ENCODE measurements at regions not wholly inside any gene's neighbourhood (a gene's known extent, or its start where the extent isn't known, plus 50 kb on each side); places are given as distances from the start of the nearest gene placed in this dataset.

DNA sequence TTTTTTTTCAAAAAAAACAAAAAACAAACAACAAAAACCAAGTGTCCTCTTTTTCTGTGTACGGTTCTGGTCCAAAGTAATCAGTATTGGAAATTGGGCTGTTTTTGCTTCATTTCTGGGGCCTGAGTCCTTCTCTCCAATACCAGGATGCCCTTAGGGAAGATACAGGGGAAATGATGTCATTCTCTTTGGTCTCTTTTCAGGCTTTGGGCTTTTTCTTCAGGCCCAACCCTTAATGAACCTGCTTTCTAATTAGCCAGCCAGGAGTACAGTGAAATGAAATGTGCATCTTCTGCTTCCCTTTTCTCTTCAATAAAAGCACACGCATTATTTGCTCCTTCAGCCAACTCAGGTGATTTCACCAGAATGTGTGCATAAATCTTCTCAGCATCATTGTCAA is 52.6 kb upstream of the RBPJ start:
- WGBS, 2 donors, result 80 to 84% methylated on average over 2 of the region's 2 CpGs
- Histone ChIP-seq H3K27ac (no peak overlapping the region), H3K4me1 (peaks cover 0 to 23% (median 0%) of the 10 kb centered on the region in 4 donors)

DNA sequence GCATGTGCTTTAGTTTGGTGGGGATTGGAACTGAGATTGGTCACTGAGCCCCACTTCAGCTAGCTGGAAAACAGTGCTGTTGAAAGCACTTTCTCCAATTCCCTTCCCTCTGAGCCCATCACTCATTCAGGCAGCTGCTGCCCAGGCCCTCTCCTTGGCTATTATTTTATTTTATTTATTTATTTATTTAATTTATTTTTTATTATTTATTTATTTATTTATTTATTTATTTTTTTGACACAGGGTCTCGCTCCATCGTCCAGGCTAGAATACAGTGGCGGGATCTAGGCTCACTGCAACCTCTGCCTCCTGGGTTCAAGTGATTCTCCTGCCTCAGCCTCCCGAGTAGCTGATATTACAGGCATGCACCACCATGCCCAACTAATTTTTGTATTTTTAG is 51.8 kb upstream of the RBPJ start:
- 96 to 97% methylated on average over 4 of the region's 4 CpGs for WGBS, 2 donors
- Histone ChIP-seq H3K27me3 (no peaks in the 10 kb centered on the region), H3K27ac (no peak overlapping the region), H3K4me3 (no peak overlapping the region), H3K36me3 (no peaks in the 10 kb centered on the region), H3K9me3 (no peaks in the 10 kb centered on the region), H3K4me1 (peaks cover 0 to 23% (median 0%) of the 10 kb centered on the region in 4 donors)
- DNase-seq (ENCODE audit: low spot score in 2 of 2), result no peak
- TF ChIP-seq, protein P1, sequence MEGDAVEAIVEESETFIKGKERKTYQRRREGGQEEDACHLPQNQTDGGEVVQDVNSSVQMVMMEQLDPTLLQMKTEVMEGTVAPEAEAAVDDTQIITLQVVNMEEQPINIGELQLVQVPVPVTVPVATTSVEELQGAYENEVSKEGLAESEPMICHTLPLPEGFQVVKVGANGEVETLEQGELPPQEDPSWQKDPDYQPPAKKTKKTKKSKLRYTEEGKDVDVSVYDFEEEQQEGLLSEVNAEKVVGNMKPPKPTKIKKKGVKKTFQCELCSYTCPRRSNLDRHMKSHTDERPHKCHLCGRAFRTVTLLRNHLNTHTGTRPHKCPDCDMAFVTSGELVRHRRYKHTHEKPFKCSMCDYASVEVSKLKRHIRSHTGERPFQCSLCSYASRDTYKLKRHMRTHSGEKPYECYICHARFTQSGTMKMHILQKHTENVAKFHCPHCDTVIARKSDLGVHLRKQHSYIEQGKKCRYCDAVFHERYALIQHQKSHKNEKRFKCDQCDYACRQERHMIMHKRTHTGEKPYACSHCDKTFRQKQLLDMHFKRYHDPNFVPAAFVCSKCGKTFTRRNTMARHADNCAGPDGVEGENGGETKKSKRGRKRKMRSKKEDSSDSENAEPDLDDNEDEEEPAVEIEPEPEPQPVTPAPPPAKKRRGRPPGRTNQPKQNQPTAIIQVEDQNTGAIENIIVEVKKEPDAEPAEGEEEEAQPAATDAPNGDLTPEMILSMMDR (IDR thresholded peaks at IDR 0.05), result no peak
- TF ChIP-seq POLR2A (IDR thresholded peaks at IDR 0.05) (no peak), EP300 (IDR thresholded peaks at IDR 0.05) (no peak)

More for the DNA sequence above, 52.6 kb upstream of the RBPJ start:
- Histone ChIP-seq H3K9me3 (no peaks in the 10 kb centered on the region), H3K36me3 (no peaks in the 10 kb centered on the region), H3K27me3 (no peaks in the 10 kb centered on the region), H3K4me3 (no peak overlapping the region)
- TF ChIP-seq, protein P1 (IDR thresholded peaks at IDR 0.05), result no peak
- TF ChIP-seq POLR2A (IDR thresholded peaks at IDR 0.05) (no peak), EP300 (IDR thresholded peaks at IDR 0.05) (no peak)
- no peak for DNase-seq (ENCODE audit: low spot score in 2 of 2)

Data from tibial nerve (tissue), 4 donors.